Karpas-422 (cell line): ENCODE measurements at regions not wholly inside any gene's neighbourhood (a gene's known extent, or its start where the extent isn't known, plus 50 kb on each side); places are given as distances from the start of the nearest gene placed in this dataset.

Source experiments
- DNase-seq: peaks from one replicate; pipeline ENCODE4 v3.0.0-alpha.2; 2015
- H2AFZ ChIP-seq: fragments of 200-600 bp; sonication (generic); 2 replicates; pipeline ENCODE4 v1.6.1; 2014; ENCODE audit warnings: antibody characterized with exemption, low read length, mixed read lengths
- H3K27ac ChIP-seq: fragments of 200-600 bp; sonication (generic); 2 replicates; pipeline ENCODE4 v1.5.1; 2014; ENCODE audit warnings: mild to moderate bottlenecking, low read length, moderate library complexity
- H3K27me3 ChIP-seq: fragments of 200-600 bp; sonication (generic); 2 replicates; pipeline ENCODE4 v1.6.1; 2014; ENCODE audit warnings: low read length, mixed read lengths
- H3K36me3 ChIP-seq: fragments of 200-600 bp; sonication (generic); 2 replicates; pipeline ENCODE4 v1.6.1; 2014; ENCODE audit warnings: low read length, mixed read lengths; ENCODE audit not compliant: insufficient read depth
- H3K4me1 ChIP-seq: fragments of 200-600 bp; sonication (generic); 2 replicates; pipeline ENCODE4 v1.6.1; 2014; ENCODE audit warnings: mild to moderate bottlenecking, low read length, mixed read lengths
- H3K4me2 ChIP-seq: fragments of 200-600 bp; sonication (generic); 2 replicates; pipeline ENCODE4 v1.6.1; 2014; ENCODE audit warnings: low read length, low read depth, mild to moderate bottlenecking; ENCODE audit not compliant: poor library complexity, severe bottlenecking
- H3K4me3 ChIP-seq: fragments of 200-600 bp; sonication (generic); 2 replicates; pipeline ENCODE4 v1.5.1; 2014; ENCODE audit warnings: mild to moderate bottlenecking, antibody characterized with exemption, low read length, mixed read lengths
- H3K79me2 ChIP-seq: fragments of 200-600 bp; sonication (generic); 2 replicates; pipeline ENCODE4 v1.6.1; 2014; ENCODE audit warnings: mild to moderate bottlenecking, low read length, mixed read lengths
- H3K9ac ChIP-seq: fragments of 200-600 bp; sonication (generic); 2 replicates; pipeline ENCODE4 v1.6.0; 2014; ENCODE audit warnings: low read length
- H3K9me2 ChIP-seq: fragments of 200-600 bp; sonication (generic), shearing (Covaris generic); replicated peaks from 2 replicates; pipeline ENCODE4 v1.6.0; 2014; ENCODE audit warnings: mild to moderate bottlenecking, low read length, moderate library complexity; ENCODE audit not compliant: insufficient read depth
- H3K9me3 ChIP-seq: fragments of 300-700, 200-600 bp; sonication (generic); 2 replicates; pipeline ENCODE4 v1.6.1; 2014; ENCODE audit warnings: low read length, mixed read lengths
- H4K20me1 ChIP-seq: fragments of 200-600 bp; sonication (generic); 2 replicates; pipeline ENCODE4 v1.6.1; 2014; ENCODE audit warnings: mild to moderate bottlenecking, antibody characterized with exemption, low read length, low read depth; ENCODE audit not compliant: insufficient read depth

DNA sequence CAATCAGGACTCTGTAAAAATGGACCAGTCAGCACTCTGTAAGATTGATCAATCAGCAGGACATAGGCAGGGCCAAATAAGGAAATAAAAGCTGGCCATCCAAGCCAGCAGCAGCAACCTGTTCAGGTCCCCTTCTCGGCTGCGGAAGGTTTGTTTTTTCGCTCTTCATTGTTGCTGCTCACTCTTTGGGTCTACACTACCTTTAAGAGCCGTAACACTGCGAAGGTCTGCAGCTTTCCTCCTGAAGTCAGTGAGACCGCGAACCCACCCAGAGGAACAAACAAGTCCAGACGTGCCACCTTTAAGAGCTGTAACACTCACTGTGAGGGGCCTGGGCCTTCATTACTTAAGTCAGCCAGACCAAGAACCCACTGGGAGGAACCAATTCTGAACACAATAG lies 223.2 kb upstream of the EXOC2 start:
- Histone ChIP-seq H3K79me2 (no peaks in the 10 kb centered on the region), H3K9me3 (peaks cover 2% of the 10 kb centered on the region; the same call in 1 of the 2 replicates), H3K4me2 (no peak overlapping the region), H2AFZ (no peak overlapping the region), H3K27ac (no peak overlapping the region), H3K9ac (no peak overlapping the region), H3K9me2 (no peaks in the 10 kb centered on the region), H3K4me3 (no peak overlapping the region), H3K36me3 (no peaks in the 10 kb centered on the region), H3K4me1 (no peaks in the 10 kb centered on the region), H3K27me3 (no peaks in the 10 kb centered on the region), H4K20me1 (no peaks in the 10 kb centered on the region)
- no peak for DNase-seq

GRCh38 chr6:912871-913835 lies 220.2 kb upstream of the EXOC2 start:
- Histone ChIP-seq H3K9ac (no peak overlapping the region), H3K4me3 (no peak overlapping the region), H3K27ac (no peak overlapping the region), H4K20me1 (no peaks in the 10 kb centered on the region), H3K36me3 (no peaks in the 10 kb centered on the region), H2AFZ (no peak overlapping the region), H3K4me2 (no peak overlapping the region), H3K9me3 (peaks cover 2% of the 10 kb centered on the region; the same call in 1 of the 2 replicates), H3K27me3 (no peaks in the 10 kb centered on the region), H3K79me2 (no peaks in the 10 kb centered on the region), H3K9me2 (no peaks in the 10 kb centered on the region), H3K4me1 (no peaks in the 10 kb centered on the region)
- peak; percentile 58 for DNase-seq

DNA sequence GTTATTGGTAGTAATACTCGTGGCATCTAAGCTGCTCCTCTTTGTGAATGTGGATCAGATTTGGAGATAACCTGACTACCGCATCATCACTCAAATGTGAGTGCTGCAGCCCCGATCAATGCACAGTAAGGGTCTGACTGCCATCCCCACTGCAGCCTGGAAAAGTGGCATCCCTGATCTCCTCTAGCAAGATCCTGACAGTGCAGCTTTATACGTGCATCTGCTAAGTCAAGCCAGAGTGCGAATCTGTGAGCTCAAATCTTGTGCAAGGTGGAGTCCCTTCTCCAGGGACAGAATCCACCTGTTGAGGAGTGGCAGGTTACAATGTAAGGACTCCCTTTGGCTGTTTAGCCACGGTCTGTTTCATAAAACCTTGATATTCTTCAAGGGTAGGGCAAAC lies 215.0 kb upstream of the EXOC2 start:
- Histone ChIP-seq H3K79me2 (no peaks in the 10 kb centered on the region), H3K9me2 (no peaks in the 10 kb centered on the region)

DNA sequence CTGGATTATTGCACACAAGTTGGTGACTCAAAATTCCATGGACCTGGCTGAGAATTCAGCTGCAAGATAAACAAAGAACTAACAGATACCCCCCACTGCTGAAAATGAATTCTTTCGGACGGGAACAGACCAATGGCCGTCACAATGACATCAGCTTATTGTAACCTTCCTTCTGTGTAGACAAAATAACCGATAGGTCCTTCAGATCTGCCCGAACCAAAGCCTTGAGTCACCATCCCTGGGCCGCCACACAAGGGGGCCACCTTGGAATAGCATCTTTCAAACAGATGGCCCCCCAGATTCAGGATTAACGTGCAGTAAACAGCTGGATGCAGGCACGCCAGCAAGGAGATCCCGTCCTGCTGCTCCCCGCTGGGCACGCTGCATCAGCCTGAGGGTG lies 214.0 kb upstream of the EXOC2 start:
- no peak overlapping the region for H3K4me2 ChIP-seq
- no peaks in the 10 kb centered on the region for H3K9me2 ChIP-seq
- H2AFZ ChIP-seq = no peak overlapping the region
- no peaks in the 10 kb centered on the region for H3K36me3 ChIP-seq
- DNase-seq = no peak
- no peak overlapping the region for H3K9ac ChIP-seq
- no peaks in the 10 kb centered on the region for H3K27me3 ChIP-seq
- no peak overlapping the region for H3K27ac ChIP-seq
- no peaks in the 10 kb centered on the region for H3K9me3 ChIP-seq
- H3K4me1 ChIP-seq = no peaks in the 10 kb centered on the region
- H3K4me3 ChIP-seq = no peak overlapping the region
- no peaks in the 10 kb centered on the region for H4K20me1 ChIP-seq
- no peaks in the 10 kb centered on the region for H3K79me2 ChIP-seq

More for the DNA sequence above, 215.0 kb upstream of the EXOC2 start:
- no peak overlapping the region for H3K27ac ChIP-seq
- H2AFZ ChIP-seq = no peak overlapping the region
- no peak overlapping the region for H3K4me2 ChIP-seq
- H3K4me1 ChIP-seq = no peaks in the 10 kb centered on the region
- no peaks in the 10 kb centered on the region for H3K27me3 ChIP-seq
- H4K20me1 ChIP-seq = no peaks in the 10 kb centered on the region
- H3K9ac ChIP-seq = no peak overlapping the region
- no peaks in the 10 kb centered on the region for H3K9me3 ChIP-seq
- DNase-seq = no peak
- H3K4me3 ChIP-seq = no peak overlapping the region
- no peaks in the 10 kb centered on the region for H3K36me3 ChIP-seq

DNA sequence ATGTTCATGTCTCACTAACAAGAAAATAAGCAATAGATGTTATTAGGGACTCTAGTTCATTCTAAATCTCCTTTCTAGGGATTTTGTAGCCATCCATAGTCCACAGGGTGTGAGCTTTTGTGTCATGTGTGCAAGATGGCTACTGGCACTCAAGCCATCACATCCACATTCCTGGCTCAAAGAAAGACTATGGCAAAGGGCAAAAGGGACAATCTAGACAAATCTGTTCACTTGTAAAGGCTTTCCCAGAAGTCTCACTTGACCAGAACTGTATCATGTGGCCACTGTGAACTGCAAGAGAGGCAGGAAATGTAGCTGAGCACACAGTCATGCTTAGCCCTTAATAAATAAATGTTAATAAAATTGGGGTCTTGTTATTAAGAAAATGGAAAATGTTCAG lies 212.6 kb upstream of the EXOC2 start:
- H4K20me1 ChIP-seq = no peaks in the 10 kb centered on the region
- no peak overlapping the region for H3K4me3 ChIP-seq
- H3K9ac ChIP-seq = no peak overlapping the region
- H3K36me3 ChIP-seq = no peaks in the 10 kb centered on the region
- H3K79me2 ChIP-seq = no peaks in the 10 kb centered on the region
- no peak overlapping the region for H3K4me2 ChIP-seq
- H3K4me1 ChIP-seq = no peaks in the 10 kb centered on the region
- no peak overlapping the region for H2AFZ ChIP-seq
- no peak for DNase-seq
- H3K27ac ChIP-seq = no peak overlapping the region
- no peaks in the 10 kb centered on the region for H3K9me2 ChIP-seq
- no peaks in the 10 kb centered on the region for H3K9me3 ChIP-seq
- no peaks in the 10 kb centered on the region for H3K27me3 ChIP-seq

DNA sequence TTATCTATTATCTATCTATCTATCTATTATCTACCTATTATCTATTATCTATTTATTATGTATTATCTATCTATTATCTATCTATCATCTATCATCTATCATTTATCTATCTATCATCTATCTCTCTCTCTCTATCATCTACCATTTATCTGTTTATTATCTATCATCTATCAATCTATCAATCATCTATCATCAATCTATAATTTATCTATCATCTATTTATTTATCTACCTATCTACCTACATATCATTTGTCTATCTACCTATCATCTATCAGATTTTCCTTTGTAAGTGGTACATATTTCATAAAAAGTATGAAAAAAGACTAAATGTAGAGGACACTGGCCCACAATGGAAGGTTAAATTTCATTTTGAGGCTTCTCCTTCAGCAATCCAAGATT lies 212.1 kb upstream of the EXOC2 start:
- H3K4me1 ChIP-seq = no peaks in the 10 kb centered on the region
- no peaks in the 10 kb centered on the region for H3K79me2 ChIP-seq
- no peaks in the 10 kb centered on the region for H3K27me3 ChIP-seq
- H3K4me2 ChIP-seq = no peak overlapping the region
- no peaks in the 10 kb centered on the region for H3K36me3 ChIP-seq
- no peaks in the 10 kb centered on the region for H3K9me2 ChIP-seq
- H2AFZ ChIP-seq = no peak overlapping the region
- no peak for DNase-seq
- no peaks in the 10 kb centered on the region for H4K20me1 ChIP-seq
- no peak overlapping the region for H3K9ac ChIP-seq
- no peak overlapping the region for H3K27ac ChIP-seq
- H3K9me3 ChIP-seq = no peaks in the 10 kb centered on the region
- H3K4me3 ChIP-seq = no peak overlapping the region

DNA sequence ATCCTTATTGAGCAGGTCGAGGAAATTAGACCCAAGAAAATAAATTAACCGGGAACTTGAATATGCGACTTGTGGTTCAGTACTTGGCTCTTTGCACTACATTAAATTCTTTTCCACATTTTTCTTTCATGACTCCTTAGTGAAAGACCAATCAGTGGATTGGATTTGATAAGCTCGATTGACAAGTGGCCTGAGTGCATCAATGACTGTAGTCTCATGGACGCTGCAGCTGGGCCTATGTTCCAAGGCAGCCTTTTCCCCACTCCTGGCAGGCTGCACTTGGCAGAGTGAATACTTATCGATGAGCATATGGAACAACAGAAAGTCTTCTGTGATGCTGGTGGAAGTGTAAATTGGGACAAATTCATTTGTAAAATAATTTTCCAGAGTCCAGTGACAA lies 210.8 kb upstream of the EXOC2 start:
- H3K36me3 ChIP-seq = no peaks in the 10 kb centered on the region
- H4K20me1 ChIP-seq = no peaks in the 10 kb centered on the region
- no peak overlapping the region for H3K4me3 ChIP-seq
- H3K9me3 ChIP-seq = no peaks in the 10 kb centered on the region
- no peaks in the 10 kb centered on the region for H3K27me3 ChIP-seq
- DNase-seq = no peak
- no peaks in the 10 kb centered on the region for H3K79me2 ChIP-seq
- H3K4me2 ChIP-seq = no peak overlapping the region
- no peak overlapping the region for H3K27ac ChIP-seq
- no peaks in the 10 kb centered on the region for H3K4me1 ChIP-seq
- no peak overlapping the region for H3K9ac ChIP-seq
- H3K9me2 ChIP-seq = no peaks in the 10 kb centered on the region
- H2AFZ ChIP-seq = no peak overlapping the region

- H3K4me3 ChIP-seq = no peak overlapping the region
- H3K4me2 ChIP-seq = no peak overlapping the region
- no peaks in the 10 kb centered on the region for H3K36me3 ChIP-seq
- H3K9me2 ChIP-seq = no peaks in the 10 kb centered on the region
- H3K9ac ChIP-seq = no peak overlapping the region
- no peaks in the 10 kb centered on the region for H3K79me2 ChIP-seq
- H3K27ac ChIP-seq = no peak overlapping the region
- H3K9me3 ChIP-seq = no peaks in the 10 kb centered on the region
- no peaks in the 10 kb centered on the region for H4K20me1 ChIP-seq
- no peak for DNase-seq
- no peaks in the 10 kb centered on the region for H3K4me1 ChIP-seq
- H2AFZ ChIP-seq = no peak overlapping the region
- no peaks in the 10 kb centered on the region for H3K27me3 ChIP-seq
Measured at GRCh38 chr6:901696-902460, 208.9 kb upstream of the EXOC2 start.
